ENCODE measurements at regions not wholly inside any gene's neighbourhood (a gene's known extent, or its start where the extent isn't known, plus 50 kb on each side); places are given as distances from the start of the nearest gene placed in this dataset.
"Not testable (repeated sequence)": the region's sequence is repeated elsewhere in the genome, so short reads cannot be mapped to it uniquely, and the experiment has no call there.

- not testable (repeated sequence) for DNase-seq (ENCODE audit: low read depth in 2 of 2)
Measured at GRCh38 chr1:70747123-70747522, 300.5 kb downstream of the PTGER3 start.

- not testable (repeated sequence) for DNase-seq (ENCODE audit: low read depth in 2 of 2)
Measured at GRCh38 chr1:70751676-70752287, 295.8 kb downstream of the PTGER3 start.

GRCh38 chr1:70754701-70755100 is 292.9 kb downstream of the PTGER3 start:
- no peak for DNase-seq (ENCODE audit: low read depth in 2 of 2)

- DNase-seq (ENCODE audit: low read depth in 2 of 2), result no peak
Measured at GRCh38 chr1:70760154-70760553, 287.5 kb downstream of the PTGER3 start.

- no peak for DNase-seq (ENCODE audit: low read depth in 2 of 2)
Measured at GRCh38 chr1:70762386-70762785, 285.2 kb downstream of the PTGER3 start.

- DNase-seq (ENCODE audit: low read depth in 2 of 2), result no peak
Measured at GRCh38 chr1:70764747-70765146, 282.9 kb downstream of the PTGER3 start.

- DNase-seq (ENCODE audit: low read depth in 2 of 2), result no peak
Measured at GRCh38 chr1:70767377-70767776, 280.2 kb downstream of the PTGER3 start.

- DNase-seq (ENCODE audit: low read depth in 2 of 2), result no peak
Measured at GRCh38 chr1:70768216-70768615, 279.4 kb downstream of the PTGER3 start.

GRCh38 chr1:70778056-70778762 is 269.4 kb downstream of the PTGER3 start:
- no peak for DNase-seq (ENCODE audit: low read depth in 2 of 2)

- DNase-seq (ENCODE audit: low read depth in 2 of 2), result no peak
Measured at GRCh38 chr1:70778934-70779333, 268.7 kb downstream of the PTGER3 start.

- DNase-seq (ENCODE audit: low read depth in 2 of 2), result no peak
Measured at GRCh38 chr1:70779571-70779970, 268.0 kb downstream of the PTGER3 start.

- DNase-seq (ENCODE audit: low read depth in 2 of 2), result no peak
Measured at GRCh38 chr1:70785287-70785686, 262.3 kb downstream of the PTGER3 start.

- DNase-seq (ENCODE audit: low read depth in 2 of 2), result no peak
Measured at GRCh38 chr1:70790232-70790923, 257.2 kb downstream of the PTGER3 start.

GRCh38 chr1:70795064-70795463 is 252.6 kb downstream of the PTGER3 start:
- not testable (repeated sequence) for DNase-seq (ENCODE audit: low read depth in 2 of 2)

- not testable (repeated sequence) for DNase-seq (ENCODE audit: low read depth in 2 of 2)
Measured at GRCh38 chr1:70796298-70796697, 251.3 kb downstream of the PTGER3 start.

GRCh38 chr1:70802625-70803024 is 245.0 kb downstream of the PTGER3 start:
- DNase-seq (ENCODE audit: low read depth in 2 of 2), result not testable (repeated sequence)

- no peak for DNase-seq (ENCODE audit: low read depth in 2 of 2)
Measured at GRCh38 chr1:70805641-70806040, 242.0 kb downstream of the PTGER3 start.

- no peak for DNase-seq (ENCODE audit: low read depth in 2 of 2)
Measured at GRCh38 chr1:70807088-70807664, 240.4 kb downstream of the PTGER3 start.

GRCh38 chr1:70809069-70809468 is 238.5 kb downstream of the PTGER3 start:
- DNase-seq (ENCODE audit: low read depth in 2 of 2), result no peak

- no peak for DNase-seq (ENCODE audit: low read depth in 2 of 2)
Measured at GRCh38 chr1:70811815-70812214, 235.8 kb downstream of the PTGER3 start.

GRCh38 chr1:70812442-70813109 is 235.0 kb downstream of the PTGER3 start:
- DNase-seq (ENCODE audit: low read depth in 2 of 2), result no peak

- no peak for DNase-seq (ENCODE audit: low read depth in 2 of 2)
Measured at GRCh38 chr1:70818401-70818800, 229.2 kb downstream of the PTGER3 start.
